ENCODE measurements at regions not wholly inside any gene's neighbourhood (a gene's known extent, or its start where the extent isn't known, plus 50 kb on each side); places are given as distances from the start of the nearest gene placed in this dataset.

GRCh38 chr13:89610881-89611280 lies 1736.6 kb upstream of the MIR17HG start:
- no peak for TF ChIP-seq CTCF (IDR thresholded peaks at IDR 0.05)
- TF ChIP-seq POLR2A (IDR thresholded peaks at IDR 0.05), result no peak
- no peak for TF ChIP-seq POLR2AphosphoS5 (IDR thresholded peaks at IDR 0.05)

Measured in prostate gland (tissue), 2 donors.